ENCODE measurements at regions not wholly inside any gene's neighbourhood (a gene's known extent, or its start where the extent isn't known, plus 50 kb on each side); places are given as distances from the start of the nearest gene placed in this dataset.

GRCh38 chr10:30560326-30560725 is 69.2 kb downstream of the LYZL2 start:
- TF ChIP-seq CTCF (conservative IDR thresholded peaks at IDR 0.05; ENCODE audit: low read depth, low read length): no peak
- H3K27ac ChIP-seq: no peak overlapping the region
- H3K4me1 ChIP-seq (ENCODE audit: low read depth, poor library complexity, severe bottlenecking): no peaks in the 10 kb centered on the region
- no peaks in the 10 kb centered on the region for H4K20me1 ChIP-seq (ENCODE audit: insufficient read depth)
- H3K4me2 ChIP-seq: no peak overlapping the region
- H2AFZ ChIP-seq (ENCODE audit: low read depth): no peak overlapping the region
- no peak overlapping the region for H3K4me3 ChIP-seq (IDR thresholded peaks at IDR 0.05; ENCODE audit: insufficient read depth, low read depth, low read length)
- H3K36me3 ChIP-seq (ENCODE audit: insufficient read depth): no peaks in the 10 kb centered on the region
- H3K79me2 ChIP-seq (ENCODE audit: insufficient read depth, low read depth): no peaks in the 10 kb centered on the region
- H3K27me3 ChIP-seq (ENCODE audit: insufficient read depth, low read depth): no peaks in the 10 kb centered on the region
- no peak overlapping the region for H3K9ac ChIP-seq

- TF ChIP-seq CTCF (conservative IDR thresholded peaks at IDR 0.05; ENCODE audit: low read depth, low read length): no peak
- no peak overlapping the region for H3K27ac ChIP-seq
- H3K27me3 ChIP-seq (ENCODE audit: insufficient read depth, low read depth): no peaks in the 10 kb centered on the region
- no peaks in the 10 kb centered on the region for H3K36me3 ChIP-seq (ENCODE audit: insufficient read depth)
- no peak overlapping the region for H3K4me3 ChIP-seq (IDR thresholded peaks at IDR 0.05; ENCODE audit: insufficient read depth, low read depth, low read length)
- no peak overlapping the region for H3K4me2 ChIP-seq
- no peaks in the 10 kb centered on the region for H3K79me2 ChIP-seq (ENCODE audit: insufficient read depth, low read depth)
- no peak overlapping the region for H3K9ac ChIP-seq
- H2AFZ ChIP-seq (ENCODE audit: low read depth): no peak overlapping the region
- no peaks in the 10 kb centered on the region for H3K4me1 ChIP-seq (ENCODE audit: low read depth, poor library complexity, severe bottlenecking)
- H4K20me1 ChIP-seq (ENCODE audit: insufficient read depth): no peaks in the 10 kb centered on the region
Observed at GRCh38 chr10:30559180-30559579, 70.4 kb downstream of the LYZL2 start.

- H4K20me1 ChIP-seq (ENCODE audit: insufficient read depth): no peaks in the 10 kb centered on the region
- no peak for TF ChIP-seq CTCF (conservative IDR thresholded peaks at IDR 0.05; ENCODE audit: low read depth, low read length)
- H3K4me1 ChIP-seq (ENCODE audit: low read depth, poor library complexity, severe bottlenecking): no peaks in the 10 kb centered on the region
- no peaks in the 10 kb centered on the region for H3K36me3 ChIP-seq (ENCODE audit: insufficient read depth)
- no peak overlapping the region for H3K4me2 ChIP-seq
- H2AFZ ChIP-seq (ENCODE audit: low read depth): no peak overlapping the region
- no peak overlapping the region for H3K9ac ChIP-seq
- H3K4me3 ChIP-seq (IDR thresholded peaks at IDR 0.05; ENCODE audit: insufficient read depth, low read depth, low read length): no peak overlapping the region
- H3K27ac ChIP-seq: no peak overlapping the region
- no peaks in the 10 kb centered on the region for H3K27me3 ChIP-seq (ENCODE audit: insufficient read depth, low read depth)
- no peaks in the 10 kb centered on the region for H3K79me2 ChIP-seq (ENCODE audit: insufficient read depth, low read depth)
Observed at GRCh38 chr10:30558411-30558810, 71.1 kb downstream of the LYZL2 start.

GRCh38 chr10:30557884-30558283 is 71.7 kb downstream of the LYZL2 start:
- no peak overlapping the region for H3K9ac ChIP-seq
- no peak overlapping the region for H3K4me3 ChIP-seq (IDR thresholded peaks at IDR 0.05; ENCODE audit: insufficient read depth, low read depth, low read length)
- H3K4me1 ChIP-seq (ENCODE audit: low read depth, poor library complexity, severe bottlenecking): no peaks in the 10 kb centered on the region
- H3K27ac ChIP-seq: no peak overlapping the region
- H4K20me1 ChIP-seq (ENCODE audit: insufficient read depth): no peaks in the 10 kb centered on the region
- H3K79me2 ChIP-seq (ENCODE audit: insufficient read depth, low read depth): no peaks in the 10 kb centered on the region
- no peak overlapping the region for H2AFZ ChIP-seq (ENCODE audit: low read depth)
- no peak overlapping the region for H3K4me2 ChIP-seq
- no peaks in the 10 kb centered on the region for H3K36me3 ChIP-seq (ENCODE audit: insufficient read depth)
- TF ChIP-seq CTCF (conservative IDR thresholded peaks at IDR 0.05; ENCODE audit: low read depth, low read length): no peak
- no peaks in the 10 kb centered on the region for H3K27me3 ChIP-seq (ENCODE audit: insufficient read depth, low read depth)

GRCh38 chr10:30556189-30556588 is 73.4 kb downstream of the LYZL2 start:
- H3K36me3 ChIP-seq (ENCODE audit: insufficient read depth): no peaks in the 10 kb centered on the region
- H3K4me1 ChIP-seq (ENCODE audit: low read depth, poor library complexity, severe bottlenecking): no peaks in the 10 kb centered on the region
- H3K79me2 ChIP-seq (ENCODE audit: insufficient read depth, low read depth): no peaks in the 10 kb centered on the region
- no peak overlapping the region for H3K27ac ChIP-seq
- no peak for TF ChIP-seq CTCF (conservative IDR thresholded peaks at IDR 0.05; ENCODE audit: low read depth, low read length)
- H3K4me2 ChIP-seq: no peak overlapping the region
- no peak overlapping the region for H2AFZ ChIP-seq (ENCODE audit: low read depth)
- H4K20me1 ChIP-seq (ENCODE audit: insufficient read depth): no peaks in the 10 kb centered on the region
- no peak overlapping the region for H3K4me3 ChIP-seq (IDR thresholded peaks at IDR 0.05; ENCODE audit: insufficient read depth, low read depth, low read length)
- no peaks in the 10 kb centered on the region for H3K27me3 ChIP-seq (ENCODE audit: insufficient read depth, low read depth)
- no peak overlapping the region for H3K9ac ChIP-seq

Measured in KMS-11 (cell line).